UCSD-AML1 (cell line): ENCODE measurements at regions not wholly inside any gene's neighbourhood (a gene's known extent, or its start where the extent isn't known, plus 50 kb on each side); places are given as distances from the start of the nearest gene placed in this dataset.

Experiments
- DNase-seq: peaks from one replicate; lab custom pipeline; 2025; ENCODE audit not compliant: unreplicated experiment; lab: John Stamatoyannopoulos, UW

DNA sequence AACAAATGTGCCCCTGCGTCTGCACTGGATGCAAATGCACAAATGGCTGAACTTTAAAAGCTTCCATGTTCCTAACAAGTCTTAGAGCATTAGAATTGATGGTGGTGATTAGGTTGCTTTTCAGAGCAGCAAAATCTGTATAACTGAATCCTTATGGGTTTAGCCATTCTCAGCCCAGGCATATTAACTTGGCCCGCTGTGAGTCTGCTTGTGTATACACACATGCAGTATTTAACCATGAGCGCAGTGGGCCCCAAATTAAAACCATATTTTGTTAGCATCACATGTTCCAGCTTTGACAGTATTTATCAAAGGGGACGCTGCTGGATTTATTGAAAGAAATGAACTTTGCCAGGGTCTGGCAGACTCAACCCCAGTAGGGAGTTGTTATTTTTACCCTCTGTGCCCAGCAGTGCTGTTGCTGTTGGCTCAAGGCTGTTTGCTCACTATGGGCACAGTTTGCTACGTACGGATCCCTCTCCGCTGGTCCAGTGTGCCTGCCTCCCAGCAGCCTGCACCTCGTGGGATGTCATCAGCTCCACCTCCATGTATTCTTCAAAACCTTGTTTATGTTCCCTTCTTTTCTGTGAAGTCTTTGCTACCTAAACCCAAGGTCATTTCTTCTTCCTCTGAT lies 144.7 kb downstream of the QRSL1 start:
- no peak for DNase-seq

DNA sequence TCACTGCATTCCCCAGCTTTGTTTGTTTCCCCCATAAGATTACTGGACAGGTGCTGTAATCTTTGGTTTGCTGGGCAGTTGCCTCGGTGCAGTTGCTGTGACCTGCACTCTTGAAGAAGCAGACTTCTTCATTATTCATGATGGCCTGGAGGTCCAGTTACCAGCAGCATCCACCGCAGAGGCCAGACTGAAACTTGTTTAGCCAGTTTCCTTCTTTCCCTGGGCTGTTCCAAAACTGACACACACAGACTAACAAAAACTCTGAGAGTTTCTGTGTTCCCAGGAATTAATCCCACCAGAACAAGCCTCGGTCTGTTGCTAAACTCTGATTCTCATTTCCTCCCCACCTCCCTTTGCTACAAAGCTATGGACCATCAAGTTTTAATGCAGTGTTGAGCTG lies 144.1 kb downstream of the QRSL1 start:
- DNase-seq: no peak

DNA sequence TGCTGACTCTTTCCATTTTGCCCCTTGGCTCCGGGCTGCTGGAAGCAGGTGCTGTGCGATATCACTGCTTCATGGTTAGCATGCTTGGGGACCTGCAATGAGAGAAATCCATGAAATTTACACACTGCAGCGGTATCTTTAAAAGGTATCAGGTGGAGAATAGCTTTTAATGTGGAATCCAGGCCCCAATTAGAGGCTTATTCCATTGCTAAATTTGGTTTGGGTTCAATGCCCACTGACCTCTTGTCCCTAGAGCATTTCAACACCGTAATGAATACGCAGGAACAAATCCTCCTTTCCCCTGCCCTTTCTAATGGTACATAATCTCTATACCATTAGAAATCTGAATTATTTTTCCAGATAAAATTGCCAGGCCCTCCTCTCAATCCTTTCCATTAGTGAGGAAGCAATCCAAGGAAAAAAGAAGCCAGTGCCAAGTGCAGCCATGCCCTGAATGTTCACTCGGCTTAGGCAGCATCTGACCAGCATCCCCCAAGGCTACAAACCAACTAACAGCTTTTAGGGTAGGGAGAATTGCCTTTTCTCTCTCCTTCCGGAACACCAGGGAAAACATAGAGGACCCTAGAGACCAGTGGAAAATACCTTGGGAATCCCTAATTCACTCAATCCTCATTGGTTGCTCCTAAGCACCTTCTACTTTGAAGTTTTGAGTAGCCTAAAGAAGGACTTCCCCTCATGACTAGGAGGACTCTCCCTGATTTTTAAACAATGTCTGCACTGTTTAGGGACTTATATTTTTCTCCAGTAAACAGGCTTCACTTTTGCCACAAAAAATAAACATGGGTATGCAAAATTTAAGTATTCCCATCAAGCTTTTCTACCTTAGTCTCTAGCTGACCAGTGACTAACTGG lies 143.1 kb downstream of the QRSL1 start:
- no peak for DNase-seq

DNA sequence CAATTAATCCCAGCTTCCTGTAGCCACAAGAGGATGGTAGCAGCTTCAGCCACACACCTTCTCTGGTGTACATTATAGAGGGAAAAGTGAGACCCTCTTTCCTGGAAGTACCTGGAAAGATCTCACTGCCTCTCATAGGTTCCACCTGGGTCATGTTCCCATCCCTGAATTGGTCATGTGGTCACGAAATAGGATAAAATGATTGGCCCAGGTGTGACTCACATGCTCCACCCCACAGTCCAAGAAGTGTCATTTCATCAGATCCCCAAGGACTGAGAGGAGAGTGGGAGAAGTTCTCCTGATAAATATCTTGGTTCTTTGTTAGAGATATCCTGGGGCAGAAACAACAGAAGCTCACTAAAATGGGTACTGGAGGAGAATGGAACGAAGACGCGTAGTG lies 142.4 kb downstream of the QRSL1 start:
- no peak for DNase-seq

- DNase-seq: no peak
These were observed 141.3 kb downstream of the QRSL1 start for GRCh38 chr6:106770663-106771062.

- DNase-seq: no peak
These were observed 140.7 kb downstream of the QRSL1 start for GRCh38 chr6:106770081-106770480.

DNA sequence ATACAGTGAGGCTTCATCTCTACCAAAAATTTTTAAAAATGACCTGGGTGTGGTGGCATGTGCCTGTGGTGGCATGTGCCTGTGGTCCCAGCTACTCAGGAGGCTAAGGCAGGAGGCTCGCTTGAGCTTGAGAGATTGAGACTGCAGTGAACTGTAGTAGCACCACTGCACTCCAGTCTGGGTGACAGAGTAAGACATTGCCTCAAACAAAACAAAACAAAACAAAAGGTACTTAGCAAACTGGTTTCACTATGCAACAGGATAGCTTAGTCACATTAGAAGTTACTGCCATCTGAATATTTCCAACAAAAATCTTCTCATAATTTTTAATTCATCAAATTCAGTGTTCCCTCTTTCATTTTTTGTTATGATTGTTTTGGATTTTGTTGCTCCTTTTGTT lies 137.9 kb downstream of the QRSL1 start:
- no peak for DNase-seq

- DNase-seq: no peak
These were observed 136.8 kb downstream of the QRSL1 start for GRCh38 chr6:106766201-106766600.

DNA sequence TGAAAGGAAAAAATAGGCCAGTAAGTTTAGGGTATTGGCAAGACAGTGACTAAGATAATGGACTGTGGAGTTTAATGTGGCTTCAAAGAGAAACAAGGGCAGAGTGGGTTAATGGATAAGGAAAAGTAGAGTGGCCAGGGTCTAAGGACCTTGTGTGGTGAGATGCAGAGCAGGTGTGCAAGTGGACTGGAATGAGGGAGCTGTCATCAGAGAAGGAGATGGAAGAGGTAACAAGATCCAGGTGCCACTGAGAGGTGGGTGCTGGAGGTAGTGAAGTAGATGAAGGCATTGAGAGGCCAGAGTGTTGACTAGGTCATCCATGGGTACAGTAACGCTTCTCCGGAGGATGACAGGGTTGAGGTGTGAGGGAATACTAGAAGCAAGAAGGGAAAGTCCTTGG lies 136.1 kb downstream of the QRSL1 start:
- DNase-seq: no peak

DNA sequence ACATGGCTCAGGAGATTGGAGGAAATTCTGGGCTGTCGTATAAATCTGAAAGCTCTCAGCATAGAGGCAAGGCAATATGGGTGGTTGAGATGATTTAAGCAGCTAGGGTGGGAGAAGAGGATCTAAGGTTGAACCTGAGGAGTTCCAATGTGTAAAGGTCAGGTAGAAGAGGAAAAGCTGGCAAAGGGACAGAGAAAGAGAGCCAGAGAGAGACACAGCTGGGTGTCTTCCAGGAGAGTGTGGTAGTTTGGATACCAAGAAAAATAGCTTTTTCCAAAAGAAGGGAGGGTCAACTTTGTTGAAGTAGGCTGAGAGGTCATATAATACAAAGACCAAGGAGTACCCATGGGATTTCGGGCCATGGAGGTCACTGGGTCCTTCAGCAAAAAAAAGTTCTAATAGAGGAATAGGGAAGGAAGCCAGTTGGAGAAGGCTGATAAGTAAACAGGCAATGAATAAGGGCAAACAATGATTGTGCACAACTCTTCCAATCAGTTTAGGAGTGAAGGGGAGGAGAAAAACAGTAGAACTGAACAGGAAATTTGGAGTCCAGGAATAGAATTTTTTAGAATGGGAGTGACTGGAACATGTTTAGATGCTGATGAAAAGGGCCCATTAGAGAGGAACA lies 135.1 kb downstream of the QRSL1 start:
- DNase-seq: no peak

GRCh38 chr6:106763361-106763760 lies 134.0 kb downstream of the QRSL1 start:
- no peak for DNase-seq

DNA sequence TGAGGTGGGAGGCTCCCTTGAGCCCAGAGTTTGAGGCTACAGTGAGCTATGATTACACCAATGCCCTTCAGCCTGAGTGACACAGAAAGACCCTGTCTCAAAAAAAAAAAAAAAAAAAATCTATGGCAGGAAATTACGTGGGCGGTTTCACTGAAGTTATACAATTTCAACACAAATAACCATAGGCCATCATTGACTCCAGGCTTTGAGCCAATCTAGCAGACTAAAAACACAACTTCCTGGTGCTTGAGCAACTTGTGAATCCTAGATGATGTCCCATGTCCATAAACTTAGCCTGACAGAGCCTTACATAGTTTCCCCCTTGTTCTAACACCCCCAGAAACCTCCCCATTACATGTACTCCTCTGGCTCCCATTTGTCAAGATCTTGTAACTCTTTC lies 131.8 kb downstream of the QRSL1 start:
- DNase-seq: no peak

- no peak for DNase-seq
These were observed 129.7 kb downstream of the QRSL1 start for GRCh38 chr6:106759112-106759511.

DNA sequence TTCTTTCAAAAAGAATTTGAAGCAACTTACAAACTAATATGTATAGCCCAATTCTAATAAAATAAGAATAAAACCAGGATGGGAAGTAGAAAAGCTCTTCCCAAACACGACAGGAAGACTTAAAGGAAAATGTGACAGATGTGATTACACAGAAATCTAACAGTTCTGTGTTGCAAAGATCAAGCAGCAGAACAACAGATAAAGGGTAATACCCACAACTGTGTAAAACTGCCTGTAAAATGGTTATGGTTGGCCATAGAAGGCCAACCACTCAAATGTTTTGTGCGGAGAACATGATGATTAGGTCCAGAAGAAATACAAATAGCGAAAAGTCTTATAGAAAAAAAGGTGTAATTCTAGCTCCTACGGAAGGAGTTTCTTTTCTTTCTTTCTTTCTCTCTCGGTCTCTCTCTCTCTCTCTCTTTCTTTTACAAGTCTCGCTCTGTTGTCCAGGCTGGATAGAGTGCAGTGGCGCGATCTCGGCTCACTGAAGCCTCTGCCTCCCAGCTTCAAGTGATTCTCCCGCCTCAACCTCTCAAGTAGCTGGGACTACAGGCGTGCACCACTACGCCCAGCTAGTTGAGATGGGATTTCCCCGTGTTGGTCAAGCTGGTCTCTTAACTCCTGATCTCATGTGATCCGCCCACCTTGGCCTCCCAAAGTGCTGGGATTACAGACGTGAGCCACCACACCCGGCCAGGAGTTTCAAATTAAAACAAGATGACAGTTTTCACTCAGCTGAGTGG lies 128.5 kb downstream of the QRSL1 start:
- DNase-seq: no peak

- no peak for DNase-seq
These were observed 127.9 kb downstream of the QRSL1 start for GRCh38 chr6:106757267-106757666.

DNA sequence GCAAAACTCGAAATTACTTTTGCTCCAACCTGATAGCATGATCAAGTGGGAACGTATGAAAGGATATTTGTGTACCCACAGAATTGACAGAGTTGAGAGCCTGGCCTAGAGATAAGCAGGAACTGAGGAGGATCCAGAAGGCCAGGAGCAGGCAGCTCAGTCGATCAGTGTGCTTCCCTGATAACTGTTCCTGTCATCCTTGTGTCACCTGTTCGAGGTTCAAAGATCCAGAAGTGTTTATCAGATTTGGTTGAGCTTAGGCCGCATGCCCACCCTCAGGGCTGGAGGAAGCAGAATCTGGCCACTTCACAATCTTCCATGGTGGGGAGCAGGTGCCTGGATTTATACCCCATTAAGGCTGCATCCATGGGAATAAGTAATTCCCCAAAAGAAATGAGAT lies 124.8 kb downstream of the QRSL1 start:
- DNase-seq: no peak

DNA sequence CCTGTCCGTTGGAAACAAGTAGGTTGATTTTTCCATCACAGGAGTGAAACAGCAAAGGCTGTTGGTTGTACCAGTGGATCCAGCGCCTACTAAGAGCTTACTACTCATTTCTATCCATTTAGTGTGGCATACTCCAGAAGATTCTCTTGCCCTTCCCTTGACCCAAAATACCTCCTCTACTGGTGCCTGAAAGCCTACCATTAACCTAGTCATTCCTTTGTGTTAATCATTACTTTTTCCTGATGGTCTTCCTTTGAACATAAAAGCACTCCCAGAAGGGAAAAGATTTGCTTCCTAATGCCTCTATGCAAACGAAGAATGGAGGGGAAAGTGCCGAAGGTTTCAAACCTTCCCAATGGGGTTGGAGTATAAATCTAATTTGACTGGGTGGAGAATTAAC lies 123.3 kb downstream of the QRSL1 start:
- DNase-seq: no peak

DNA sequence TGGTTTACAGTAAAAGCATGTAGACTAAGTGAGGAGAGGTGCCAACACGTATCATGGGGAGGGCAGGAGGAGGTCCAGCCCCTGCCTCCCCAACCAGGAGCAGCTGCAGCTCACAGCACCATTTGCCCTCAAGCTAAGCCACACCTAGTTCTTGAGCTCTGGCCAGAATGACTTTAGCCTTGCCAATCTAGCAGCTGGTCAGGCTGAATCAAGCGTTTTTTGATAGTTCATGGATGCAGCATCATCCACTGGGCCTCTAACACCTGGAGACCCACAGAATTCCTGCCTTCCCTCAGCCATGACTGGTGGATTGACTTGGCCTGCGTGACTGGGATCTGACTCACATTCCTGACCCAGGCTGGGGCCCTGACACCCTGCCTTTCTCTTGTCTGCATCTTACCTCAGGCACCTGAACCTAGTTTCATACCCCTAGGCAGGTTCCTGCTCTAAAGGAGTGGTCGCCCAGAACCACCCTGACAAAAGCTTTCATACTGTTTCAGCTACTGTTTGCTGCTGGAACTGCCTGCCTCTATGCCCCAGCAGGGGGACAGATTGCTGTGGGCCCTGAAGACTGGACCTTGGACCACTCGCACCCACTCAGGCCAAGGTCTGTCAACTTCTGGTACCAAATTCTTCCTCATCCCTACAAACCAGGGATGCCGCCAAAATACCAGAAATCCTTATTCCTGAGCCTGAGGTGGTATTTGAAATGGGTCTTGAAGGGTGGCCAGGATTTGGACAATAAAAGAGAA lies 122.3 kb downstream of the QRSL1 start:
- no peak for DNase-seq

DNA sequence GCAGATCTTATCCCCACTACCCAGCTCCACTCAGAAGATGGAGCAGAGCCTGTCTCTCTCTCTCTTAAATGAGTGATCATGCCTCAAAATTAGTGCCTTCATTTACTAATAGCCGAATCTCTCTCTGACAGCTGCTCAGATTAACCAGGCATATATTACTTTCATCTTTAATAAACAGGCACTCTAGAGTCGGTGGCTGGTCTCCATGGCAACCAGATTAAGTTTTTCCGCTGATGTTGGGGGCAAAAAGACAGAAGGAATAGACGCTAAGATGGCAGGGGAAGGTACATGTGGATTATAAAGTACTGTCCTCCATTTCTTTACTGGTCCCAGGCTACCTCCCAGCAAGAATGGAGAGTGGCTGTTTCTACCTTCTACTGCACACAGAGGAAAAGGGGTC lies 121.6 kb downstream of the QRSL1 start:
- DNase-seq: no peak

- DNase-seq: no peak
These were observed 121.0 kb downstream of the QRSL1 start for GRCh38 chr6:106750142-106750918.
